ENCODE measurements at regions not wholly inside any gene's neighbourhood (a gene's known extent, or its start where the extent isn't known, plus 50 kb on each side); places are given as distances from the start of the nearest gene placed in this dataset.
"Not testable (repeated sequence)": the region's sequence is repeated elsewhere in the genome, so short reads cannot be mapped to it uniquely, and the experiment has no call there.

DNA sequence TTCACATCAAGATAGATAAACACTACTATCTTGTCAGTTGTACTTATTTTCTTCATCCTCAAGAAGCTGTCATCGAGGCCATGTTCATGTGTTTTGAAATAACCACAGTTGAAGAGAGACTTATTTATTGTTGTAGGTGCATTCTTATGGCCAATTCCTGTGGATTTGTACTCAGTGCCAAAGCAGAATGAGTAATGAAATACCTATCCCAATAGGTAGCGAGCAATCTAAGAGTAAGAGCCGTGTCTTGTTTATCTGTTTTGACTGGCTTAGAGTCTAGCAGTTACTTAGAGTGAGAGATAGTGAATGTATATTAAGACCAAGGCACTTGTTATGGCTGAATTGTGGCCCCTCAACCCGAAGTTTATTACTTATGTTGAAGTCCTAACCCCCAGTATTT lies 631.0 kb upstream of the SPANXN1 start:
- Histone ChIP-seq H3K27me3 (ENCODE audit: control insufficient read depth, insufficient read depth, low read length) (no peaks in the 10 kb centered on the region), H3K4me1 (ENCODE audit: control insufficient read depth in 2 of 3, insufficient read depth in 2 of 3, low read depth in 1 of 3, low read length in 3 of 3) (no peaks in the 10 kb centered on the region), H3K4me3 (ENCODE audit: low read length in 3 of 3) (no peak overlapping the region), H3K9me3 (ENCODE audit: control insufficient read depth in 2 of 3, insufficient read depth in 1 of 3, low read length in 3 of 3) (no peaks in the 10 kb centered on the region), H3K9ac (ENCODE audit: low read length in 3 of 3) (no peak overlapping the region), H3K36me3 (ENCODE audit: control insufficient read depth in 2 of 3, insufficient read depth in 3 of 3, low read length in 3 of 3) (no peaks in the 10 kb centered on the region), H3K27ac (ENCODE audit: low read depth in 2 of 2, low read length in 2 of 2) (no peak overlapping the region)
- no peak for FAIRE-seq
- intact Hi-C loops (cut with DNase I) = no loop called here
- TF ChIP-seq, protein P1, sequence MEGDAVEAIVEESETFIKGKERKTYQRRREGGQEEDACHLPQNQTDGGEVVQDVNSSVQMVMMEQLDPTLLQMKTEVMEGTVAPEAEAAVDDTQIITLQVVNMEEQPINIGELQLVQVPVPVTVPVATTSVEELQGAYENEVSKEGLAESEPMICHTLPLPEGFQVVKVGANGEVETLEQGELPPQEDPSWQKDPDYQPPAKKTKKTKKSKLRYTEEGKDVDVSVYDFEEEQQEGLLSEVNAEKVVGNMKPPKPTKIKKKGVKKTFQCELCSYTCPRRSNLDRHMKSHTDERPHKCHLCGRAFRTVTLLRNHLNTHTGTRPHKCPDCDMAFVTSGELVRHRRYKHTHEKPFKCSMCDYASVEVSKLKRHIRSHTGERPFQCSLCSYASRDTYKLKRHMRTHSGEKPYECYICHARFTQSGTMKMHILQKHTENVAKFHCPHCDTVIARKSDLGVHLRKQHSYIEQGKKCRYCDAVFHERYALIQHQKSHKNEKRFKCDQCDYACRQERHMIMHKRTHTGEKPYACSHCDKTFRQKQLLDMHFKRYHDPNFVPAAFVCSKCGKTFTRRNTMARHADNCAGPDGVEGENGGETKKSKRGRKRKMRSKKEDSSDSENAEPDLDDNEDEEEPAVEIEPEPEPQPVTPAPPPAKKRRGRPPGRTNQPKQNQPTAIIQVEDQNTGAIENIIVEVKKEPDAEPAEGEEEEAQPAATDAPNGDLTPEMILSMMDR (IDR thresholded peaks at IDR 0.05; ENCODE audit: borderline replicate concordance, extremely low read depth, insufficient read depth) = no peak
- no peak for DNase-seq

DNA sequence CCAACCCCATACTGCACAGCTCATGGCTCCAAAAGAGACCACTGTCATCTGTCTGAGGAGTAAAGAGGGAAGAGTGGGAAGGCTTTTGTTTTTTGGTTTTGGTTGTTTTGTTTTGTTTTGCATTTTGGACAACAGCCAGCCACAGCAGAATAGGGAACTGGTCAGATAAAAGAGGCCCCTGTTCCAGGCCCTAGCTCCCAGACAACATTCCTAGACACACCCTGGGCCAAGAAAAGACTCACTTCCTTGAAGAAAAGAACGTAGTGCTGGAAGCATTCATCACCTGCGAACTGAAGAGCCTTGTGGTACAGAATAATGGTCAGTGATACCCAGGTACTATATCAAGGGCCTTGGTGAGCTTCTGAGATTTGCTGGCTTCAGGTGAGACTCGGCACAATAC lies 619.4 kb upstream of the SPANXN1 start:
- H3K9me3 ChIP-seq (ENCODE audit: control insufficient read depth in 2 of 3, insufficient read depth in 1 of 3, low read length in 3 of 3) = no peaks in the 10 kb centered on the region
- no peaks in the 10 kb centered on the region for H3K36me3 ChIP-seq (ENCODE audit: control insufficient read depth in 2 of 3, insufficient read depth in 3 of 3, low read length in 3 of 3)
- H3K4me3 ChIP-seq (ENCODE audit: low read length in 3 of 3) = no peak overlapping the region
- TF ChIP-seq, protein P1 (IDR thresholded peaks at IDR 0.05; ENCODE audit: borderline replicate concordance, extremely low read depth, insufficient read depth) = no peak
- no peak overlapping the region for H3K27ac ChIP-seq (ENCODE audit: low read depth in 2 of 2, low read length in 2 of 2)
- H3K9ac ChIP-seq (ENCODE audit: low read length in 3 of 3) = no peak overlapping the region
- DNase-seq = no peak
- H3K4me1 ChIP-seq (ENCODE audit: control insufficient read depth in 2 of 3, insufficient read depth in 2 of 3, low read depth in 1 of 3, low read length in 3 of 3) = no peaks in the 10 kb centered on the region
- FAIRE-seq = no peak
- no peaks in the 10 kb centered on the region for H3K27me3 ChIP-seq (ENCODE audit: control insufficient read depth, insufficient read depth, low read length)
- intact Hi-C loops (cut with DNase I) = no loop called here

DNA sequence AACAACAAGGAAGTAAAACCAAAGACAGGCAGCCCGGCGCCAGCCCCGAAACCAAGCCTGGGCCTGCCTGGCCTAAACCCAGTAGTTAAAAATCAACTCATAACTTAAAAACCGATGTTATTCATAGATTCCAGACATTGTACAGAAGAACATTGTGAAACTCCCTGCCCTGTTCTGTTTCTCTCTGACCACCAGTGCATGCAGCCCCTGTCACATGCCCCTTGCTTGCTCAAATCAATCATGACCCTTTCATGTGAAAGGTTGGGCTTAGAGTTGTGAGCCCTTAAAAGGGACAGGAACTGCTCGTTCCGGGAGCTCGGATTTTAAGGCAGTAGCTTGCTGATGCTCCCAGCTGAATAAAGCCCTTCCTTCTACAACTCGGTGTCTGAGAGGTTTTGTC lies 612.9 kb upstream of the SPANXN1 start:
- intact Hi-C loops (cut with DNase I); H3K27ac ChIP-seq (ENCODE audit: low read depth in 2 of 2, low read length in 2 of 2); H3K9ac ChIP-seq (ENCODE audit: low read length in 3 of 3); H3K4me1 ChIP-seq (ENCODE audit: control insufficient read depth in 2 of 3, insufficient read depth in 2 of 3, low read depth in 1 of 3, low read length in 3 of 3); DNase-seq; H3K36me3 ChIP-seq (ENCODE audit: control insufficient read depth in 2 of 3, insufficient read depth in 3 of 3, low read length in 3 of 3); H3K9me3 ChIP-seq (ENCODE audit: control insufficient read depth in 2 of 3, insufficient read depth in 1 of 3, low read length in 3 of 3); H3K27me3 ChIP-seq (ENCODE audit: control insufficient read depth, insufficient read depth, low read length); FAIRE-seq; H3K4me3 ChIP-seq (ENCODE audit: low read length in 3 of 3): not testable (repeated sequence)

DNA sequence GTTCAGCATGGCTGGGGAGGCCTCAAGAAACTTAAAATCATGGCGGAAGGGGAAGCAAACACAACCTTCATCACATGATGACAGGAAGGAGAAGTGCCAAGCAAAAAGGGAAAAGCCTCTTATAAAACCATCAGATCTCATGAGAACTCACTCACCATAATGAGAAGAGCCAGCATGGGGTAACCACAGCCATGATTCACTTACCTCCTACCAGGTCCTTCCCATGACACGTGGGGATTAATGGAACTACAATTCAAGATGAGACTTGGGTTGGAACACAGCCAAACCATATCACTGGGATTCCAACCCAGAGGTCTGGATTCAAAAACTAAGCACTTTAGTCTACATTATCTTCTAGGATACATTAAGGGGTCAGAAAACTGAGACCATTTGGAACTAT lies 609.6 kb upstream of the SPANXN1 start:
- no peak overlapping the region for H3K4me3 ChIP-seq (ENCODE audit: low read length in 3 of 3)
- DNase-seq (no peak), FAIRE-seq (no peak)
- no peak overlapping the region for H3K27ac ChIP-seq (ENCODE audit: low read depth in 2 of 2, low read length in 2 of 2)
- H3K36me3 ChIP-seq (ENCODE audit: control insufficient read depth in 2 of 3, insufficient read depth in 3 of 3, low read length in 3 of 3) = no peaks in the 10 kb centered on the region
- H3K9ac ChIP-seq (ENCODE audit: low read length in 3 of 3) = no peak overlapping the region
- H3K27me3 ChIP-seq (ENCODE audit: control insufficient read depth, insufficient read depth, low read length) = no peaks in the 10 kb centered on the region
- H3K4me1 ChIP-seq (ENCODE audit: control insufficient read depth in 2 of 3, insufficient read depth in 2 of 3, low read depth in 1 of 3, low read length in 3 of 3) = no peaks in the 10 kb centered on the region
- no peaks in the 10 kb centered on the region for H3K9me3 ChIP-seq (ENCODE audit: control insufficient read depth in 2 of 3, insufficient read depth in 1 of 3, low read length in 3 of 3)
- intact Hi-C loops (cut with DNase I) = no loop called here
- TF ChIP-seq, protein P1 (IDR thresholded peaks at IDR 0.05; ENCODE audit: borderline replicate concordance, extremely low read depth, insufficient read depth) = no peak
